Eye (tissue), 1 donor: ENCODE measurements at regions not wholly inside any gene's neighbourhood (a gene's known extent, or its start where the extent isn't known, plus 50 kb on each side); places are given as distances from the start of the nearest gene placed in this dataset.
"Not testable (repeated sequence)": the region's sequence is repeated elsewhere in the genome, so short reads cannot be mapped to it uniquely, and the experiment has no call there.

Source experiments
- DNase-seq: peaks from one replicate; pipeline ENCODE4 v3.0.0-alpha.2; 2015

DNA sequence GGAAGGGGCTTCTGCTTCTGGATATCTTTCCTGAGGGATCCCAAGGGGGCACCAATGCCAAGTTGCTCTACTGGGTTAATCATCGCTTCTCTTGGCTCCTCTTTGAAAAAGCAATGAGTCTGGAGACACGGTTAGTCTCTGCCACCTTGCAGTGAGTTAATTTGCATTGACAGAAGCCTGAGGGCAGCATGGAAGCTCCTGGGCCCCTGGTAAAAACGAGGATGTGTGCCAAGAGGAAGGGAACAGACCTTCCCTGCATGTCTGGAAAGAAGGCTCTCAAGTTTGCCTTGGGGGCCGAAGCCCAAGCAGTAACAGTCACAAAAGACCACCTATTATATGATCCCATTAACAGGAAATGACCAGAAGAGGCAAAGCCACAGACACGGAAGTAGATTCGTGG is 86.7 kb downstream of the IRX5 start:
- DNase-seq, result no peak

DNA sequence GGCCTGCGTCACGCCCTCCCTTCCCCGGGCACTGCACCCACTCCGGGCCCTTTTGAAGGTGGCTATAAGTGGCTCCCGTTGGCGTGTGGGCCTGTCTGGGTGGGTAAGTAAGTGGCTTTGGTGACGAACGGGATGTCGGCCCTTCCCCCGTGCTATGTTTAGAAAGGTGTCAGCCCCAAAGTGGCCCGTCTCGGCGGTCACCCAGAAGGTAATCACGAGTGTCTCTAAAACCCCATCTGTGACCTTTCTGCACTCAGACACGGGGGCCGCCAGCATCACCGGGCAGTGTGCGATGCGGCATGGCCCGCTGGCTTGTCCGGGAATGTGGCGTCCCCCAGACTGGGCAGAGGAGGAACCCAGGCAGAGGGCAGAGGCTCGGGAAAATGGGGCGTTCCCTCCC is 88.2 kb downstream of the IRX5 start:
- DNase-seq, result no peak

DNA sequence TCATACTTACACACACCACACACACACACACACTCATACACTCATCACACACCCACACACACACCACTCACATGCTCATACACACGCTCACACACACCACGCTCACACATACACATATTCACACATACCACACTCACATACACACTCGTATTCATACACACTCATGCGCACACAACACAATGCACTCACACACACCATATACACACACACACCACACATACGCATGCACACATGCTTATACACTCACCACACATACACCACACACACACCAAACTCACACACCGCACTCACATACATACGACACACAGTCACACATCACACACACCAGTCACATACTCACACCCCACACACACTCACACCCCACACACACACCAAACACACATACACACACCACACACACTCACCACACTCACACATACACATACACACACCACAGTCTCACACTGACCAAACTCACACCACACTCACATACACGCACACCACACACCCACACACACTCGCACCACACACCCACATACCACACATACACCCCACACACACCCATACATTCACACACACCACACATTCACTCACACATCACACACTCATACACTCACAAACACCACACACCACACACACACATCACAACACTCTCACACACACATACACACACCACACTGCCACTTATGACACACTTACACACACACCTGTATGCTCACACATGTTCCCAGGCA is 88.9 kb downstream of the IRX5 start:
- no peak for DNase-seq

DNA sequence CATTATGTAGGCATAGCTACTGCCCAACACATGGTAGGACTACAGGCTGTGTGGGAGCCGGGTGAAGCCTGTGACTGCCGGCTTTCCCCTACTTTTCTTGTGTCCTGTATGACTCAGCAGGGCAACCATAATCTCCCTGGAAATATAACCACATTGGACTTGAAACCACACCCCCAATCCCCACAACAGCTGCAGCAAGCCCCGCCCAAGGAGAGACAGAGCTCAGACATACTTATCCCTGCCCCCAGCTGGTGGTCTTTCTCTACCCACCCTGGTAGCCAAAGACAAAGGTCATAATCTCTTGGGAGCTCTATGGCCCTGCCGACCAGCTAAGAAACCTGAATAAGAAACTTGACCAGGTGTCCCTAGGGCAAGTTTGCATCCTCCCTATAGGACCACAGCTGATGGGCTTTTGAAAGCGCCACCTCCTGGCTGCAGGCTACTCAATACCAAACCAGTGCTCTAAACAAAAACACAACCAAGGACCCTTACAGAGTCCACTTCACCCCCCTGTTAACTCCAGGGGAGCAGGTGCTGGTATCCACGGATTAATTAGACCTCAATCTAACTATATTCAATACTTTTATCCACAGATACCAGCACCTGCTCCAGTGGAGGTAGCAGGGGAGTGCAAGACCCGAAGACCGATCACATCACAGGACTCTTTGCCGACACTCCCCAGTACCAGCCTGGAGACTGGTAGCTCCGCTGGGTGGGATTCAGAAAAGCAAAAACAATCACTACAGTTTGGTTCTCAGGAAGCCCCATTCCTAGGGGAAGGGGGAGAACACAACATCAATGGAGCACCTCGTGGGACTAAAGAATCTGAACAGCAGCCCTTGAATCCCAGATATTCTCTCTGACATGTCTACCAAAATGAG is 91.2 kb downstream of the IRX5 start:
- no peak for DNase-seq

DNA sequence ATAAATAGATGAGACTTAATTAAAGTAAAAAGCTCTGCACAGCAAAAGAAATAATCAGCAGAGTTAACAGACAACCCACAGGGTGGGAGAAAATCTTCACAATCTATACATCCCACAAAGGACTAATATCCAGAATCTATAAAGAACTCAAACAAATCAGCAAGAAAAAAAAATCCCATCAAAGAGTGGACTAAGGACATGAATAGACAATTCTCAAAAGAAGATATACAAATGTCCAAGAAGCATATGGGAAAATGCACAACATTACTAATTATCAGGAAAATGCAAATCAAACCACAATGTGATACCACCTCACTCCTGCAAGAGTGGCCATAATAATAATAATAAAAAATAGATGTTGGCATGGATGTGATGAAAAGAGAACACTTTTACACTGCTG is 96.6 kb downstream of the IRX5 start:
- not testable (repeated sequence) for DNase-seq

DNA sequence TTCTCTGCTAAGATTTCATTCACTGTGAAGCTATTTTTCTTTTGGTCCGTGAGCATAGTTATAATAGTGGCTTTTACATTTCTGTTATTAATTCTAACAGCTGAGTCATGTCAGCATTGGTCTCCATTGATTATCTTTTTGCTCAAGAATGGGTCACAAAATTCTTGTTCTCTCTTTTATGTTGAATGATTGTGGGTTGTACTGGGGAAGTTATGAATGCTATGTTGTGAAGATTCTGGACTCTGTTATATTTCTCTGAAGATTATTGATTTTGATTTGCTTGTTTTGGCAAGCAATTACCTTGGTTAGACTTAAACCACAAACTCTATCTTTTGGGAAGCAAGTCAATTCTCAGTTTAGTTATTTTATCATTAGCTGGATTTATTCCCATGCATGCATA is 98.8 kb downstream of the IRX5 start:
- no peak for DNase-seq

DNA sequence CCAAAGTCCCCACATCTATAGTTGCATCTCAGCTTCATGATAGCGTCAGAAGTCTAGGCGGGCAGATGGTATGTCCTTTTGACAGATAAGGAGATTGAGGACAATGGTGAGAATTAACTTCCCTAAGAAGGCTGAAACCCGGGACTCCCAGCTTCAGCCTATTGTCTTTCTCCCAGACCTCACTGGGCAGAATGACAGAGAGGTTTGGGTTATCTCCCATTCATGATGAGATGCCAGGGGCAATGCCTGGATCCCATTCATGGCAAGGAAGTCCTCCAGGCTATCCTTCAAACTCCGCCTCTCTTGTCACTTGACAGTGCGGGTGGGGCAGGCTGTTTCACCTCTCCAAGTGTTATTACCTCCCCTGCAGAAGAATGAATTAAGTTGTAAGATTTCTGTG is 100.3 kb downstream of the IRX5 start:
- no peak for DNase-seq

DNA sequence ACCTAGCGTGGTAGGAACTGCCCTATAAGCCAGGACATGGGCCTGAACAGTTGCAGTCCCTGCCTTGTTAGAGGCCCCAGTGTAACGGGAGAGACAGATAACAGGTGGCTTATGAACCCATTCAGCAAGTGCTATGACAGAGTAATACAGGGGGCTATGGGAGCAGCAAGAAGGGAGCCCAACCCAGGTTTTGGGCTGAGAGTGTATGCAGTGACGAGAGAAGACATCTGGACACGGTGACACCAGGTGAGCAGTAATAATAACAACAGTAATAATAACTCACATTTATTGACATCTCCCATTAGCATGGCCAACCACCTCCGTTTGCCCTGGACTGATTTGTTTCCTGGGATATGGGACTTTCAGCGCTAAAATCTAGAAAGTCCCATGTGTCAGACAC is 100.8 kb downstream of the IRX5 start:
- DNase-seq, result no peak

DNA sequence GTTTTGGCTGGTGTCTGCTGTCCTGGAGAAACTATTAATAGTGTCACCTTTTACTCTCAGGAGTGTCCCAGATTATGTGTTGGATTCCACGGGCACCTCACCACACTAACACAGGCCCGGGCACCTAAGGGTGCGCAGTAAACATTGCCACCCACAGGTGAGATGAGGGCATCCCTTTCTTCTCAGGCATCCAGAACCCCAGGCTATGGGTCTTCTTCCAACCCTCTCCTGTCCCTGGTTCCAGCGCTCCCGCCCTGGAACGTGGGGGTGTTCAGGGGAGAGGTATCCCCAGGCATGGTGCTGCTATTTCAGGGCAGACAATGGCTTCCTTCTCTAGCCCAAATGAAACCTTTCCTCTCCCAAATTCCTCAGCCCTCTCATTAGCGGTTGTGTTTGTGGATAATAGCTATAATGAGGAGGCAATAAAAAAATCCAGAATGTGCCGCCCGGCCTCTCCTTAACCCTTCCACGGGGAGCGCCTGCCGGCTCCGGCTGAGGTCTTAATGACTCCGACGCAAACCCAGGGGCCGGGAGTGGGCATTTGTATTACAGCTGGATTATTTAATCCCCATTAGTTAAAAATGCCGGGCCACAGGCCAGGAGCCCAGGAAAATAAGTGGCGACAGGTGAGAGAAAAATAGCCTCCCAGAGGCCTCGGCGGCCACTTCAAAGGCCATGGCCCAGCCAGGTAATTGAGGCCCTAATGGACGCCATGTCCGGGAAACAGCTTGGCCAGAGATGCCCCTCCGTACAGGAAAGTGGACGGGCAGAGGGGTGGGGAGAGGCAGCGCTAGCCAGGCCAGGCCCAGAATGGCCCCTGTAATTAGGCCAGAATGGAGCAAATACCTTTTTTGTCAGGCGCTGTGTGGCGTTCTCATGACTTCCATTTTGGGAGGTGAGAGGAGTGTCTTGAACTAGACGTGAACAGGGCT is 102.8 kb downstream of the IRX5 start:
- DNase-seq, result no peak

DNA sequence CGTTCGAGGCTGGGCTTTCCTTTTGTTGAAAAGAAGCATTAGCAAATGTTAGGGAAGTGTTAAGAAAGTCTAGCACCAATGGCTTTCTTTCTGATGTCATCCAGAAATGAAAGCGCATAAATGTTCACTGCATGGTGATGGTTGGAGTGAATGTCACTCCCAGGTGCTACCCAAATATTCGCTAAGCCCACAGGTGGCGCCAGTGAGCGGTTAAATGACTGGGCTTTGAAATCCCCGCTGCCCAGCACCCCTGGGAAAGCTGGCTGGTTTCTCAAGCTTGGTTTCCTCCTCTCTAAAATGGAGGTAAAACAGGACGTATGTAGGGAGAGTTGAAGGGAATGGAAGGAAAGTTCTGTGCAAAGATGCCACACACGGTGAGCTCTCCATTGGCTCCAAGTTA is 104.4 kb downstream of the IRX5 start:
- DNase-seq, result peak; percentile 68

DNA sequence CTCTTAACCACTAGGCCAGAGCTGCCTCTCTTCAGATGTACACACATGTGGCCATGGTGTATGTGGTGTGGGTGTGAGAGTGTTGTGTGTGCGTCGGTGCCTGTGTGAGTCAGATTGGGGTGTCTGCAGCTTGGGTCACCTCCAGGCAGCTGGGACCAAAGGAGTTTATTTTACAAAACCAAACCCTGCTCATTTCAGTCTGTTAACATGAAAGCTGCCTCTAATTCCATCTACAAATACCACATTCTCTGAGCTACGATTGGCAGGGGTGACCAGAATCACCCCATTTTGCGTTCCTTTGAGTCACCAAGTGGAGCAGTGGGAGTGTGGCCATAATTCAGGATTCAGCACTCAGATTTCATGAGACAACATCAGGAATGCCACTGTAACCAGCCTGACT is 105.3 kb downstream of the IRX5 start:
- no peak for DNase-seq

DNA sequence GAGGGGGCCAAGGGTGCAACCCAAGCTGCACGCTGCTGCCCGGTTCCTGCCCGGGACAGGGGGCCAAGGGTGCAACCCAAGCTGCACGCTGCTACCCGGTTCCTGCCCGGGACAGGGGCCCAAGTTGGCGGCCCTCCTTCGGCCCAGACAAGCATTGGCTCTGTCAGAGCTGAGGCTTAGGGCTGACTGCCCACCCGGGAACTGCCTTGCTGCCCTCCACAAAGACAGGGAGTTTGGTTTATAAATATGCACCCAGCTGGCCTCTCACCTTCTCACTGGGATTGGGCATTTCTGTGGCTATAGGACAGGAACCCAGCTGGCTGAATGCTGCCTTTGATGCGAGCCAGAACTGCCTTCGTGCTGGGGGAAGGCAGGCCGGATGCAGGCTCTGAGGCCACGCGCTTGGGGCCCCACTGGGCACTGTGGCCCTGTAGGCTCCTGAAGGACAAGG is 105.7 kb downstream of the IRX5 start:
- no peak for DNase-seq

DNA sequence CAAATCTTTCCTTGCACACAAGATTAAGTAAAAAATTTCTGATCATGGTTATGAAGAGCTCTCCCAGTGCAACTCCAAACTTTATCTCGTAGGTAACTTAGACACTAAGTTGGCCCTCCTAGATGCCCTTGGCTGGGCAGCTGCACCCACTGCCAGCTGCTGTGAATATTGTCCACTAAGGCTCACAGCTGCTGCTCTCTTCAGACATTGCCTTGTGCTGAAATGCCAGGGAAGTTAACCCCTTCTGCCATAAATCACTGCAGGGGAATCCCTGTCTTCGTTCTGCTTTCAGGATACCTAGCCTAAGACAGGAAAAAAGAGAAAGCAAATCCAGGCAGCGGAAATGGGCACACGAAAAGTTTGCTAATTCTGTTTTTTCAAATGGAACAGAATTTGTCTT is 106.4 kb downstream of the IRX5 start:
- DNase-seq, result no peak

DNA sequence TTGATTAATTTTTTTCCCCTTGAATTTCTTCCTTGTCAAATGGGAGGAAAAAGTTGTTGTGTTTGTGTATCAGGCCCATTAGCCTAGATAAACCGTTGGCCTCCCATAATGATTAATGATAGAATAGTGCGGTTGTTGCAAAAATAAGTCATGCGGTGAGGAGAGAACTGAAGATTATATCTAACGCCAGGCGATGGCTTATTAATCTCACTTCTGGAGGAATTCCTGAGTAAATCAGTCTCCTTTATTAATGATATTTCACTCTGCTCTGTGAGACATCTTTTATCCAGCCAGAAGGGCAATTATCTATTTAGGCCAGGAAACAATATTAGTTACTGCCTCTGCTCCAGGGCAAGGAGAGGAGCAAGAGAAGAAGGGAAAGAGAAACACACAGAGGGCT is 107.3 kb downstream of the IRX5 start:
- no peak for DNase-seq

DNA sequence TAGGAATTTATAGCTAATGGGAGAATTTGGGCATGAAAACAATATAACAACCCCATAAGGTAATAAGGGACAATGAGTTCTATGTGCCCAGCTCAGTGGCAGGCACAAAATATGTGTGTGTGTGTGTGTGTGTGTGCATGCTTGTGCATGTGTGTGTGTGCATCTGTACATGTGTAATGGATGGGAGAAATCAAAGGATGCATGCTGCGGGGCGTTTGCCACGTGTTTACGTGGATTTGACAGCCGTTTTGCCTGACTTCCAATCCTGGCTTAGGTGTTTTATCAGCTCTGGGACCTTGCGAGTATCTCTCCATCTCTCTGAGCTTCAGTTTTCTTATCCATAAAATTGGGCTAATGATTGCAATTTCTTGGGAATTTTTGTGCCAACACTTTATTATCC is 108.4 kb downstream of the IRX5 start:
- DNase-seq, result no peak

DNA sequence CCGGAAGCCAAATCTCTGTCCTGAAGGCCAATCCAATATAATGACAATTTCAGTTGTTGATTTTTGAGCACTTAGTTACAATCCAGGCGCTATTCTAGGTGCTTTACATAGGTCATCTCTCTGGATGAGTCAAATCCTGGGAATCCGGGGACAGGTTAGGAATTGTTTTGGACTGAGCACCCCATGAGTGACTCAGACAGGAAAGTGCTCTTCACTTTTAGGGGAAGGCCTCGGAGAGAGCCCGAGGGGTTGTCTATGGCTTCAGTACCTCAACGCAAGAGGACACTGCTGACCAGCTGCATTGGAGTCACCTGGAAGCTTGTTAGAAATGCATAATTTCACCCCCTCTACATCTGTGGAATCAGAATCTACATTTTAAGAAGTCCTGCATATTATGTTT is 108.8 kb downstream of the IRX5 start:
- DNase-seq, result no peak

DNA sequence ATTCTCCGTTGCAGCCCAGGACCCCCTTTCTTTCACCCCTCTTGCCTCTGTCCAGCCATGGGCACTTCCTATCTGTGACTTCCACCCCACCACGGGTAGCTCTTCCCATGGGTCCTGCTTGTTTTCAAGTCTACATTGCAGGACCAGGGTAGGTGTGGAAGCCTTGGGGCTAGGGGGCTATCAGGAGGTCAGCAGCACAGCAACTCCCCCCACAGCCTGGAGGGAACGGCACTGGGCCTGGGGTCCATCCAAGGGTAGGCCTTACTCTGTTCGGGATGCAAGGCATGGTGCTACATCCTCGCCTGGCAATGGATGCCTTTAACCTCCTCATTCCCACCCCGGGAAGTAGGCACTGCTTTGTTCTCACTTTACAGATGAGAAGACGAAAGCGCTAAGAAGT is 109.3 kb downstream of the IRX5 start:
- DNase-seq, result no peak

DNA sequence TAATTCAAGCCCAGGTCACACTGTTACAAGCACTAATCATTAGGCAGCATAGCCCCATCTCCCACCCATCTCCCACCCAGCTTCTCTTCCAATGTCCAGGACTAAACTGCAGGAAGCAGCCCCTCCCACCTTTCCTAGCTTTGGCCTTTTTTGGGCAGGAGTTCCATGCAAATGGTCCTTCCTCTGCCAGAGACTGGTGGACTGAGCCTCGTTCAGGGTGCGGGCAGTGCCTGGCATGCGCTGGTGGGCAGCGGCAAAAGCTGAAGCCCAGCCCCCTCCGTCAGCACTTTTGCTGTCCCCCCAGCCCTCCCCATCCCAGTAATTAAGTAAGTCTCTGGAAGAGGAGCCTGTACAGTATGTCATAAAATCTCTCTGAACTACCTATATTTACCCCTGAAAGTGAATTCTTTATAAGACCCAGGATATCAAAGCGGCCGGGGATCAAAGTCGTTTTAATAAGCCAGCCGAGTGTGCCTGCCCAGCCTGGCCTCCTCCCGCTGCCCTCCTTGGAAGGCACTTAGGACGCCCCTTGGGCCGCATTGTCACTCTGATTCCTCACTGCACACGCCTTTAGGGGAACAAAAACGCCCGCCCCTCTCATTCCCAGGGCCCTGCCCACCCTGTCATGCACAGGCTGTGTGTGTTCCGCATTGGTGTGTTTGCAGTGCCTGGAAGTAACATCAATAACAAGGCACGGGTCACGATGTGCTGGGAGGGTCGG is 109.9 kb downstream of the IRX5 start:
- DNase-seq, result peak; percentile 62

DNA sequence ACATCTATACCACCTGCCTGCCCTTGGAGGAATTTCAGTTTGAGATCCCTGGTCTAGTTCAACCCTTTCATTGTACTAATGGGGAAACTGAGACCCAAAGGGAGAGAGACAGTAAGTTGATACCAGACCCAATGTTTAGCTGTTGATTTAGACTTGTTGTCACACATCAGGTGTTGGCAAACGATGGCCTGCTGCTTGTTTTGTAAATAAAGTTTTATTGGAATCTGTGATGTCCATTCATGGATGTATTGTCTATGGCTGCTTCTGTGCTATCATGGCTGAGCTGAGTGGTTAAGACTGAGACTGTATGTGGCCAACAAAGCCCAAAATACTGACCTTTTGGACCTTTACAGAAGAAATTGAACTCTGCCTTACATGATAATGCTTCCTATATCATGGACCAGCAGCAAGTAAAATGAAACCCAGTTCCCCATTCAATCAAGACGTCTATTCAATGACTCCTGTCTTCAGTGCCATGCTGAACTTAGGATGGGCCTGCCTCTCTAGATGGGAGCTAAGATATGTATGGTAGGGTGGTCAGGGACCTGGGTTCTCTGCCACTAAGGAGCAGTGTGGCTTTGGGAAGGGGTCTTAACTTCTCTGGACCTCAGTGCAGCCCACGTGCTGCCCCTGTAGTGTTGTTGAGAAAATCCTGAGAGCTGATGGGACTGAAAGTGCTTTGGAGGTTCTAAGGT is 111.0 kb downstream of the IRX5 start:
- no peak for DNase-seq

DNA sequence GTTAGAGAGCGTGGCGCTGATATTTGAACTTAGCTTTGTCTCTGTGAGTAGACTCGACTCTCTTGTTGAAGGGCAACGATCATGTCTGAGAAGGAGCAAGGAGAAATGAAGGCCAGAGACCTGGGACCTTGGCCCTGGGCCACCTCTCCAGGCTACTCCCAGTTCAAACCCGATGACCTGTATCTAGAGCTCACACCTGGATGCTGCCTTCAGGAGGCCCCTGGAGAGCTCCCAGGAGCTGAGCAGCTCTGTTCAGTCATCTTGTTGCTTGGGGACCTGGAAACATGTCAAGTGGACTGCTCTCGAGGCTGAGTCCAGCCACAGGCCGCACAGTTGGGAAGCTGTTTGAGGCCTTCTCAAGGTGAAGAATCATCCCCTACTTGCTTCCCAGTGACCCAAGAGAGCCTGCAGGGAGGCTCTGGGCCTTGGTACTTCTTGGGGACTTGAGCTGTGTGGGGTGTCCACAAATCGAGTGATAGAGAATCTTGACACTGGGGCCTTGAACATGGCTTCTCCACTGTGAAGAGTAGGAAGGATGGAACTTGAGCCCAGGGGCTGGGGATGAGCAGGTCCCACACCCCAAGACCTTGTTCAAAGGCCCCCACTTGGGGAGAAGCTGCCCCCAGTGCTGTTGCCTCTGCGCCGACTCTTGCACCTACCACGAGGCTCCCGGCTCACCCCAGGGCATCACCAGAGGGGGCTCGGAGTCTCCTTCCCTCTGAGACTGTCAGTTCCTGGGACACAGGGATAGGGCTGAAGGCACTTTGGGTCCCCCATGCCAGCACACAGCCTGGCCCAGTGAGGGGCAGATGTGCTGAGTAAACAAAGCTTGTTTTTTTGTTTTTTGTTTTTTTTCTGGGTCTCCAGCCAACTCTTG is 112.1 kb downstream of the IRX5 start:
- DNase-seq, result no peak

DNA sequence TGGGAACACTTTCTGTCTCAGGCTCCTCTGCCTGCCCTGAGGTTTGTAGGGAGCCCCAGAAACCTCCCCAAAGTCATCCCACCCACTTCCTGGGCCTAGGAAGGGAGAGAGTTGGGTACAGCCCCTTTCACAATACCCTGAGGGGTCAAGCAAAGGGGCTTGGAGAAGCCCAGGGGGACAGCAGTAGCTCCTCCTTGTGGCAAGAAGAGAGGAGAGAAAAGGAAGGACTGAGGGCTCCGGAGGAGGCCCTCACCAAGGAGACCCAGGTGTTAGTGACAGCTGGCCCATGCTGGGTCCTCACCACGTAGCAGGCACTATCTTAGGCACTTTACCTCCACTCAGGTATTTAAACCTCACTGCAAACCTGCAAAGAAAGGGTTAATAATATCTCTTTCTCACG is 112.8 kb downstream of the IRX5 start:
- DNase-seq, result no peak
